ENCODE measurements at regions not wholly inside any gene's neighbourhood (a gene's known extent, or its start where the extent isn't known, plus 50 kb on each side); places are given as distances from the start of the nearest gene placed in this dataset.

DNA sequence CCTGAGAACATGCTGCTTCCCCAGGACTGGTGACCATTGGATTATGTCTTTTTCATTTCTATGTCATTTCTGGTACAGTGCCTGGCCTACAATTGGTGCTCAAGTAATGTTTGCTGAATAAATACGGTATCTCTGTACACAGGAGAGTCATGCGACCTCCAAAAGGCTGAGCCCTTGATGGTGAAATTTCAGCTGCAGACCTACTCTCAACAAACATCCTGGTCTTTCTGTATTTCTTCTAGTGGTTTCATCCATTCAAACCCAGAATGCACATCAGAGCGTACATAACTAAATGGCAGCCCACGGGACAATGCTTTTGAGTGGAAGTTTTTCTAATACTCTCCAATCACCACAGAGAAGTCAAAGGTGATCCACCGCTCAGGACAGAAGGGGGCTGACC lies 62.6 kb upstream of the RPS23 start:
- TF ChIP-seq POLR2A (IDR thresholded peaks at IDR 0.05; ENCODE audit: low read depth, low read length) (no peak), TAF1 (IDR thresholded peaks at IDR 0.05; ENCODE audit: low read depth, low read length) (no peak), PAX5 (IDR thresholded peaks at IDR 0.05; ENCODE audit: insufficient read depth, low read length, severe bottlenecking) (no peak), POU2F2 (IDR thresholded peaks at IDR 0.05; ENCODE audit: low read depth, low read length) (no peak), POLR2AphosphoS5 (IDR thresholded peaks at IDR 0.05; ENCODE audit: low read depth, low read length) (no peak), SPI1 (IDR thresholded peaks at IDR 0.05; ENCODE audit: low read depth, low read length) (no peak)
- FAIRE-seq (no peak), DNase-seq (ENCODE audit: insufficient read length, low spot score) (no peak)

DNA sequence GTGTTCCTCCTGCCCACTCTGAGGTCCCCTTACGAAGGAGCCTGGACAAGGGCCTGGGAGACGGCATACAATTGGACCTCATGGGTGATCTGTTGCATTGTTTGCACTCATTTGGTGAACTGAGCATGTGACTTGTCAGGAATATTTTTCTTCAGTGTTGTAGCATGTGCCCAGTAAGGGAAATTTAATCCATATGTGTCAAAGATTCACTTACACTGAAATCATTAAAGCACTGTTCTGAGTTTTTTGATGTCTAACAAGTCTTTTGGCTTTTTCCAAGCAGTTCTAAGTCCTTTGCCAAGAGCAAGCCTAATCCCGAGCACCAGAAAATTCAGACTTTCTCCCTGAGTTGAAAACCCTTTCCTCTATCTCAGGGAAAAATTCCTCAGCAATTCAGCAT lies 61.6 kb upstream of the RPS23 start:
- DNase-seq (ENCODE audit: insufficient read length, low spot score) (no peak), FAIRE-seq (no peak)
- TF ChIP-seq POLR2AphosphoS5 (IDR thresholded peaks at IDR 0.05; ENCODE audit: low read depth, low read length) (no peak), POU2F2 (IDR thresholded peaks at IDR 0.05; ENCODE audit: low read depth, low read length) (no peak), TAF1 (IDR thresholded peaks at IDR 0.05; ENCODE audit: low read depth, low read length) (no peak), POLR2A (IDR thresholded peaks at IDR 0.05; ENCODE audit: low read depth, low read length) (no peak), SPI1 (IDR thresholded peaks at IDR 0.05; ENCODE audit: low read depth, low read length) (no peak), PAX5 (IDR thresholded peaks at IDR 0.05; ENCODE audit: insufficient read depth, low read length, severe bottlenecking) (no peak)

GRCh38 chr5:82338771-82339373 lies 60.7 kb upstream of the RPS23 start:
- FAIRE-seq (no peak), DNase-seq (ENCODE audit: insufficient read length, low spot score) (no peak)
- no peak for TF ChIP-seq TAF1 (IDR thresholded peaks at IDR 0.05; ENCODE audit: low read depth, low read length)
- TF ChIP-seq POLR2A (IDR thresholded peaks at IDR 0.05; ENCODE audit: low read depth, low read length): no peak
- TF ChIP-seq POU2F2 (IDR thresholded peaks at IDR 0.05; ENCODE audit: low read depth, low read length): no peak
- TF ChIP-seq PAX5 (IDR thresholded peaks at IDR 0.05; ENCODE audit: insufficient read depth, low read length, severe bottlenecking): no peak
- TF ChIP-seq POLR2AphosphoS5 (IDR thresholded peaks at IDR 0.05; ENCODE audit: low read depth, low read length): no peak

GRCh38 chr5:82336959-82337351 lies 58.8 kb upstream of the RPS23 start:
- FAIRE-seq: no peak
- no peak for TF ChIP-seq SPI1 (IDR thresholded peaks at IDR 0.05; ENCODE audit: low read depth, low read length)
- no peak for TF ChIP-seq TAF1 (IDR thresholded peaks at IDR 0.05; ENCODE audit: low read depth, low read length)
- TF ChIP-seq POLR2AphosphoS5 (IDR thresholded peaks at IDR 0.05; ENCODE audit: low read depth, low read length): no peak
- no peak for DNase-seq (ENCODE audit: insufficient read length, low spot score)

DNA sequence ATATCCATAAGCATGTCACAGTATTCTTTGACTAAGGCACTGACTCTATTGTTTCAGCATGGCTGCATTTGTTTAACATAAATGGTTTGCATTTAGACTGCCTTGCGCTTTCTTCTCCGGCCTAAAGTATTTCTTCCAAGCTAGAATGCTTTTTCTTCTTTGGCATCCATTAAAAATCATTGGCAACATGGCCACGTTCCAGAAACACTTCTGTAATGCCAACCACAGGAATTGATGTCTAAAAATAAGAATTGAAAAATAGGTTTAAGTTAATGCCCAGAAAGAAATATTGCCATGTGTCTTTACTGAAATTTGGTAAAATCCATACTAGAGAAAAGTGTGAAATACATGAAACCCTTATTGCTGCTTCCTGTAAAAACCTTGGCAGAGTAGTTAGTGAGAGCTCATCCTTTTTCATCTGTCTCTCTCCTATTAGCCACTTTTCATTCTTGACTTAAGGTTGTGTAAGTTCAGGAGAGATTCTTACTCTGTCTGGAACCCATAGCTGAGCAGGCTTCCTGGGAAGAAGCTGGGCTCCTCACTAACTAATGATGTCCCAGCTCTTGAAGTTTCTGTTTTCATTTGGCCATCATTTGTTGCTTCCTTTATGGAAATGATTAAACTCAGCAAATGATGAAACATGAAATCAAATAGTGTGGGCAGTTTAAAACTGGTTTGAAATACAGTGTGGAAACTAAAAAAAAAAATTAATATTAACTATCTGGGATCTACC lies 58.2 kb upstream of the RPS23 start:
- FAIRE-seq (no peak), DNase-seq (ENCODE audit: insufficient read length, low spot score) (no peak)

DNA sequence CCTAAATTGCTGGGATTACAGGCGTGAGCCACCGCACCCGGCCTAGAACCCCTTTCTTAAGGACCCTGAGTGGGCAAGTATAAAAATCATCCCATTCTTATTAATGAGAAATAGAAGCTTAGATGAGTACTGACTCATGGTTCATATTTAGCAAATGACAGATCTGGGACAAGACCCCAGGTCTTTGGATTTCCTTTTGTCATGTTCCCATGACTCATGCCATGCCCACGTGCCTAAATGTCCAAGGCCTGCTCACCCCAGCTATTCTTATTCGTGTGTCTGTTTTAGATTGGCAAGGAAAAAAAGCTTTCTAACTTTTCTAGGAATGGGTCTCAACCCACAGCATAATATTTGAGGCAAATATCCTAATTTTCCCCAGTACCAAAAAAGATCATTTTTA lies 57.7 kb upstream of the RPS23 start:
- no peak for FAIRE-seq
- no peak for DNase-seq (ENCODE audit: insufficient read length, low spot score)
- TF ChIP-seq TAF1 (IDR thresholded peaks at IDR 0.05; ENCODE audit: low read depth, low read length) (no peak), POU2F2 (IDR thresholded peaks at IDR 0.05; ENCODE audit: low read depth, low read length) (no peak), SPI1 (IDR thresholded peaks at IDR 0.05; ENCODE audit: low read depth, low read length) (no peak), POLR2A (IDR thresholded peaks at IDR 0.05; ENCODE audit: low read depth, low read length) (no peak), PAX5 (IDR thresholded peaks at IDR 0.05; ENCODE audit: insufficient read depth, low read length, severe bottlenecking) (no peak)

More for the DNA sequence above, 58.2 kb upstream of the RPS23 start:
- TF ChIP-seq POU2F2 (IDR thresholded peaks at IDR 0.05; ENCODE audit: low read depth, low read length) (no peak), POLR2A (IDR thresholded peaks at IDR 0.05; ENCODE audit: low read depth, low read length) (no peak), SPI1 (IDR thresholded peaks at IDR 0.05; ENCODE audit: low read depth, low read length) (no peak), POLR2AphosphoS5 (IDR thresholded peaks at IDR 0.05; ENCODE audit: low read depth, low read length) (no peak), PAX5 (IDR thresholded peaks at IDR 0.05; ENCODE audit: insufficient read depth, low read length, severe bottlenecking) (no peak), TAF1 (IDR thresholded peaks at IDR 0.05; ENCODE audit: low read depth, low read length) (no peak)

- no peak for DNase-seq (ENCODE audit: insufficient read length, low spot score)
- no peak for FAIRE-seq
- TF ChIP-seq POLR2A (IDR thresholded peaks at IDR 0.05; ENCODE audit: low read depth, low read length) (no peak), POU2F2 (IDR thresholded peaks at IDR 0.05; ENCODE audit: low read depth, low read length) (no peak), TAF1 (IDR thresholded peaks at IDR 0.05; ENCODE audit: low read depth, low read length) (no peak), SPI1 (IDR thresholded peaks at IDR 0.05; ENCODE audit: low read depth, low read length) (no peak), PAX5 (IDR thresholded peaks at IDR 0.05; ENCODE audit: insufficient read depth, low read length, severe bottlenecking) (no peak), POLR2AphosphoS5 (IDR thresholded peaks at IDR 0.05; ENCODE audit: low read depth, low read length) (no peak)
Measured at GRCh38 chr5:82334856-82335255, 56.7 kb upstream of the RPS23 start.

DNA sequence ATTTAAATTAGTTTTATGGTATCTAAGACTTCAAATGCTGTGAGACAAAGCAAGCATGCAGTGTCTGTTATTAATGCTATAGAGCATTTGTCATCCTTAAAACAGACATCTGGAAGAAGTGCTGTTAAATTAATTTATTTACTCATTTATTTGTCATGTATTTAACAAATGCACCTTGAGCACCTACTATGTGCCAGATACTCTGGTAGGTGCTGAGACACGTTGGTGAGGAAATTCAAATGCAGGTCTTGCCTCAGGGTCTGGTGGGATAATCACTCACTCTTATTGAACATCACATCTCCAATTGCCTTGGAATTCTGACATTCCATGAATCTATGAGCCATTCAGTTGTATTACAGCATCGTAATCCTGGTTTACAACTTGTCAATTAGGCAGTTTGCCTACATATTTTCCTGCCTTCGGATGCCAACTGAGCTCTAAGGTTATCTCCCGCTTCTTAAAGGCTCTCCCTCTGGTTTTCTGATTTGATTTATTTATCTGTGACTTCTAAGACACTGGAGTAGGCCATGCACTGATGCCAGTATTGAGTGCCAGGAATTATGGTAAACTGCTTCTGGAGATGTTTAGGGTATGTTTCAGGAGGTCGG lies 56.0 kb upstream of the RPS23 start:
- TF ChIP-seq POLR2A (IDR thresholded peaks at IDR 0.05; ENCODE audit: low read depth, low read length) (no peak), POLR2AphosphoS5 (IDR thresholded peaks at IDR 0.05; ENCODE audit: low read depth, low read length) (no peak), SPI1 (IDR thresholded peaks at IDR 0.05; ENCODE audit: low read depth, low read length) (no peak), TAF1 (IDR thresholded peaks at IDR 0.05; ENCODE audit: low read depth, low read length) (no peak), POU2F2 (IDR thresholded peaks at IDR 0.05; ENCODE audit: low read depth, low read length) (no peak), PAX5 (IDR thresholded peaks at IDR 0.05; ENCODE audit: insufficient read depth, low read length, severe bottlenecking) (no peak)
- no peak for FAIRE-seq
- no peak for DNase-seq (ENCODE audit: insufficient read length, low spot score)

DNA sequence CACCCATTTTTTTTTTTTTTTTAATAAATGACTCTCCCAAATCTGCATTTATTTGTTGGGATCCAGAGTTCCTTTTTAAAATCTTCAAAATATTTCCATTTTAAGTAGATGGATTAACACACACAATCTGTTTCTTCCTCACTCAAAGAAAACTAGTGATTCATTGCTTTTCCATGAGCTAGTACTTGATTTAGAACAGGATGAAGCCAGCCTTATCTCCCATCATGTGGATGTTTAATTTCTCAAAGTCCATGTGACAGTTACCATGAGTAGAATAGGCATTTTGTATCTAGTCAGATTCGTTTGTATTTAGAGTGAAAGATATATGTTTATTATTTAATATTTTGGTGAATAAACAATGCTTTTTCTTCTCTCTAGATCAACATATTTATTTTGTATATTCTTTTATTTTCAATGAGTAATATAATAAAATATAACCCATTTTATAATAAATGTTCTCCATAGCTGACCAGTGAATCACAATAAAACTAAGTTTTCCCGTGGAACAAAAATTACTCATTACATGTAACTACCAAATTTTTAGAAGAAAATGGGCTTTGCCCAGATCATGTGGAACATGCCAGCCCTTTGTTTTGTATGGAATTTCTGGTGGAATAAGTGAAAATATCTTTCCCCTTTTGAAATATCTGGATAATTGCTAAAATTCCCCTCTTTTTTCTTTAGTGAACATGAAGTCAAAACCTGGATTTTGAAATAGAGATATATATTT lies 54.9 kb upstream of the RPS23 start:
- TF ChIP-seq SPI1 (IDR thresholded peaks at IDR 0.05; ENCODE audit: low read depth, low read length) (no peak), POU2F2 (IDR thresholded peaks at IDR 0.05; ENCODE audit: low read depth, low read length) (no peak), POLR2AphosphoS5 (IDR thresholded peaks at IDR 0.05; ENCODE audit: low read depth, low read length) (no peak), POLR2A (IDR thresholded peaks at IDR 0.05; ENCODE audit: low read depth, low read length) (no peak), TAF1 (IDR thresholded peaks at IDR 0.05; ENCODE audit: low read depth, low read length) (no peak), PAX5 (IDR thresholded peaks at IDR 0.05; ENCODE audit: insufficient read depth, low read length, severe bottlenecking) (no peak)
- no peak for DNase-seq (ENCODE audit: insufficient read length, low spot score)
- no peak for FAIRE-seq
